GM18867 (cell line): ENCODE measurements at regions not wholly inside any gene's neighbourhood (a gene's known extent, or its start where the extent isn't known, plus 50 kb on each side); places are given as distances from the start of the nearest gene placed in this dataset.
"Not testable (repeated sequence)": the region's sequence is repeated elsewhere in the genome, so short reads cannot be mapped to it uniquely, and the experiment has no call there.

ENCODE experiments used
- ATAC-seq: cut with Tn5 transposase; IDR thresholded peaks from one replicate; pipeline ENCODE4 v1.9.1; 2021; ENCODE audit warnings: mild to moderate bottlenecking, moderate library complexity; ENCODE audit not compliant: unreplicated experiment

- ATAC-seq = no peak
Measured at GRCh38 chr7:85908051-85908450, 721.2 kb upstream of the SEMA3D start.

GRCh38 chr7:85897967-85898366 lies 711.1 kb upstream of the SEMA3D start:
- no peak for ATAC-seq

- no peak for ATAC-seq
Measured at GRCh38 chr7:85896531-85896930, 709.7 kb upstream of the SEMA3D start.

- no peak for ATAC-seq
Measured at GRCh38 chr7:85895835-85896234, 709.0 kb upstream of the SEMA3D start.

GRCh38 chr7:85891900-85892299 lies 705.0 kb upstream of the SEMA3D start:
- ATAC-seq = not testable (repeated sequence)

- peak; percentile 88 for ATAC-seq
Measured at GRCh38 chr7:85890244-85890811, 703.5 kb upstream of the SEMA3D start.

GRCh38 chr7:85887133-85887532 lies 700.3 kb upstream of the SEMA3D start:
- ATAC-seq = no peak

GRCh38 chr7:85882335-85882734 lies 695.5 kb upstream of the SEMA3D start:
- ATAC-seq = no peak

- ATAC-seq = no peak
Measured at GRCh38 chr7:85875398-85875797, 688.5 kb upstream of the SEMA3D start.

GRCh38 chr7:85866540-85866939 lies 679.7 kb upstream of the SEMA3D start:
- ATAC-seq = no peak

GRCh38 chr7:85851571-85852193 lies 664.8 kb upstream of the SEMA3D start:
- ATAC-seq = no peak

- no peak for ATAC-seq
Measured at GRCh38 chr7:85850381-85850780, 663.5 kb upstream of the SEMA3D start.

GRCh38 chr7:85840554-85840953 lies 653.7 kb upstream of the SEMA3D start:
- no peak for ATAC-seq

GRCh38 chr7:85833066-85833465 lies 646.2 kb upstream of the SEMA3D start:
- no peak for ATAC-seq

- ATAC-seq = no peak
Measured at GRCh38 chr7:85830982-85831381, 644.1 kb upstream of the SEMA3D start.

- ATAC-seq = no peak
Measured at GRCh38 chr7:85829817-85830432, 643.1 kb upstream of the SEMA3D start.

- ATAC-seq = no peak
Measured at GRCh38 chr7:85829176-85829575, 642.3 kb upstream of the SEMA3D start.

- ATAC-seq = no peak
Measured at GRCh38 chr7:85828614-85829013, 641.8 kb upstream of the SEMA3D start.

- peak; percentile 68 for ATAC-seq
Measured at GRCh38 chr7:85823396-85824080, 636.7 kb upstream of the SEMA3D start.

- ATAC-seq = no peak
Measured at GRCh38 chr7:85821926-85822325, 635.1 kb upstream of the SEMA3D start.

GRCh38 chr7:85820702-85821443 lies 634.0 kb upstream of the SEMA3D start:
- no peak for ATAC-seq
